HEK293 (cell line): ENCODE measurements at regions not wholly inside any gene's neighbourhood (a gene's known extent, or its start where the extent isn't known, plus 50 kb on each side); places are given as distances from the start of the nearest gene placed in this dataset.

Source experiments
- CTCF ChIA-PET: fragments of 350-600 bp; formaldehyde crosslinking; extraction: SDS; loops from one replicate; lab custom pipeline; 2021; ENCODE audit warnings: antibody characterized with exemption; lab: Yijun Ruan, JAX
- POLR2A ChIA-PET: fragments of 300-600 bp; formaldehyde crosslinking; extraction: SDS; loops from one replicate; lab custom pipeline; 2020; ENCODE audit warnings: antibody characterized with exemption, inconsistent platforms; lab: Yijun Ruan, JAX
- H3K27ac ChIP-seq: fragments of 200-500 bp; sonication (Bioruptor generic); 2 replicates; pipeline ENCODE4 v1.5.1; 2014; ENCODE audit warnings: low read depth, low read length, control low read depth, inconsistent platforms; ENCODE audit errors: extremely low read depth
- H3K36me3 ChIP-seq, 2 experiments: fragments of 200-500 bp in 1 of 2; sonication (Bioruptor generic) in 1 of 2; 1 replicate in 1 of 2; 2 replicates in 1 of 2; pipeline ENCODE4 v1.5.1; 2014 to 2017; ENCODE audit warnings: inconsistent platforms in 2 of 2, low read length in 2 of 2; ENCODE audit not compliant: control insufficient read depth in 2 of 2, insufficient read depth in 1 of 2
- H3K4me1 ChIP-seq: fragments of 200-500 bp; sonication (Bioruptor generic); 2 replicates; pipeline ENCODE4 v1.5.1; 2014; ENCODE audit warnings: mild to moderate bottlenecking, low read length, inconsistent platforms; ENCODE audit not compliant: control insufficient read depth, insufficient read depth
- H3K4me3 ChIP-seq: 2 replicates; pipeline ENCODE4 v1.5.1; 2011; ENCODE audit warnings: low read depth, mild to moderate bottlenecking, control low read depth, low read length, moderate library complexity
- H3K9me3 ChIP-seq: fragments of 200-500 bp; sonication (Bioruptor generic); 2 replicates; pipeline ENCODE4 v1.5.1; 2014; ENCODE audit warnings: low read depth, low read length, inconsistent platforms; ENCODE audit not compliant: control insufficient read depth, insufficient read depth
- HOXD13 ChIP-seq: sonication (generic); formaldehyde crosslinking; IDR thresholded peaks from 2 replicates; pipeline ENCODE4 v1.8.0; 2022; ENCODE audit warnings: missing genetic modification reagents, borderline replicate concordance
- ZFP3 ChIP-seq: fragments of 450-650 bp; formaldehyde crosslinking; IDR thresholded peaks from 2 replicates; pipeline ENCODE4 v1.5.1; 2016; ENCODE audit warnings: low read depth, missing biosample characterization, missing genetic modification characterization
- ZNF133 ChIP-seq: fragments of 450-650 bp; formaldehyde crosslinking; IDR thresholded peaks from 2 replicates; pipeline ENCODE4 v1.5.1; 2016; ENCODE audit warnings: missing biosample characterization, missing genetic modification characterization
- ZNF394 ChIP-seq: fragments of 450-650 bp; formaldehyde crosslinking; IDR thresholded peaks from 2 replicates; pipeline ENCODE4 v1.5.1; 2016; ENCODE audit warnings: missing biosample characterization, missing genetic modification characterization, mild to moderate bottlenecking, moderate library complexity, borderline replicate concordance
- ZNF76 ChIP-seq: fragments of 450-650 bp; formaldehyde crosslinking; IDR thresholded peaks from 2 replicates; pipeline ENCODE4; 2016; ENCODE audit warnings: low read depth, missing biosample characterization, missing genetic modification characterization, borderline replicate concordance
- ZNF768 ChIP-seq: fragments of 450-650 bp; formaldehyde crosslinking; IDR thresholded peaks from 2 replicates; pipeline ENCODE4 v1.5.1; 2018; ENCODE audit warnings: missing biosample characterization, mild to moderate bottlenecking, missing genetic modification characterization
- ZNF777 ChIP-seq: fragments of 450-650 bp; formaldehyde crosslinking; IDR thresholded peaks from 2 replicates; pipeline ENCODE4 v1.5.1; 2017; ENCODE audit warnings: missing biosample characterization, missing genetic modification characterization, borderline replicate concordance
- TF ChIP-seq, protein P1 (sequence below): fragments of 450-650 bp; formaldehyde crosslinking; IDR thresholded peaks from 2 replicates; pipeline ENCODE4 v1.5.1; 2016; ENCODE audit warnings: missing biosample characterization, missing genetic modification characterization
- TF ChIP-seq, protein P2 (sequence below): fragments of 450-650 bp; formaldehyde crosslinking; IDR thresholded peaks from 2 replicates; pipeline ENCODE4 v1.5.1; 2016; ENCODE audit warnings: missing biosample characterization, missing genetic modification characterization
- TF ChIP-seq, protein P3 (sequence below): fragments of 450-650 bp; formaldehyde crosslinking; optimal IDR thresholded peaks from 2 replicates; pipeline ENCODE3; 2016; ENCODE audit warnings: missing biosample characterization, mild to moderate bottlenecking, missing genetic modification characterization
- TF ChIP-seq, protein P4 (sequence below): fragments of 450-650 bp; formaldehyde crosslinking; IDR thresholded peaks from 2 replicates; pipeline ENCODE4 v1.5.1; 2016; ENCODE audit warnings: missing biosample characterization, missing genetic modification characterization
- TF ChIP-seq, protein P5 (sequence below): fragments of 450-650 bp; IDR thresholded peaks from 2 replicates; pipeline ENCODE4 v1.5.1; 2018; ENCODE audit warnings: missing biosample characterization, mild to moderate bottlenecking, missing genetic modification characterization
- TF ChIP-seq, protein P6 (sequence below): fragments of 450-650 bp; formaldehyde crosslinking; IDR thresholded peaks from 2 replicates; pipeline ENCODE4 v1.5.1; 2017; ENCODE audit warnings: missing biosample characterization, missing genetic modification characterization
- TF ChIP-seq, protein P7 (sequence below): fragments of 450-650 bp; formaldehyde crosslinking; IDR thresholded peaks from 2 replicates; pipeline ENCODE4 v1.5.1; 2017; ENCODE audit warnings: missing biosample characterization, missing genetic modification characterization
- TF ChIP-seq, protein P8 (sequence below): fragments of 450-650 bp; formaldehyde crosslinking; IDR thresholded peaks from 2 replicates; pipeline ENCODE4 v1.5.1; 2016; ENCODE audit warnings: missing biosample characterization, missing genetic modification characterization

DNA sequence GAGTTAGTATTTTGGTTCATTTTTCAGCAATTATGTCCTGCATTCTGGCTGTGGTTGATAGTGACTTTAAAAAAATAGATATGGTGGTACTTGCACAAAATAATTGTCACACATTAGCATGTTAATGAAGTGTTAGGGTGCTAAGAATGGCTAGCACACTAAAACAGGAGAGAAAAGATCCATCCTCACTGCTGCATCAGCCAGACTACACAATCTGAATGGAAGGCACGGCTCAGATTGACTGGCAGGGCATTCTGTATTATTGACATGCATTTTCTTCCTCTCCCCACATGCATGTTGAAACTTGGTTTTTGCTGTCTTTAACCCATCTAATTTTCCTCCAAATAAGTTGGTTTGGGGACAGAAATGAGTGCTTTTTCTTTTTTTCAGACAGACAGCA lies 306.3 kb downstream of the PRL start:
- no peaks in the 10 kb centered on the region for H3K9me3 ChIP-seq
- CTCF ChIA-PET: no interaction called here
- H3K27ac ChIP-seq: no peak overlapping the region
- POLR2A ChIA-PET: interaction anchor here (0.8 to 1.8 kb wide), 2 partner anchors 394 to 396 kb away, joined by 3 to 8 read pairs; partner anchors contain the start of gene SOX4
- no peaks in the 10 kb centered on the region for H3K36me3 ChIP-seq
- no peak overlapping the region for H3K4me3 ChIP-seq
- peaks cover 3% of the 10 kb centered on the region; the same call in 1 of the 2 replicates for H3K4me1 ChIP-seq
- TF ChIP-seq, protein P1, sequence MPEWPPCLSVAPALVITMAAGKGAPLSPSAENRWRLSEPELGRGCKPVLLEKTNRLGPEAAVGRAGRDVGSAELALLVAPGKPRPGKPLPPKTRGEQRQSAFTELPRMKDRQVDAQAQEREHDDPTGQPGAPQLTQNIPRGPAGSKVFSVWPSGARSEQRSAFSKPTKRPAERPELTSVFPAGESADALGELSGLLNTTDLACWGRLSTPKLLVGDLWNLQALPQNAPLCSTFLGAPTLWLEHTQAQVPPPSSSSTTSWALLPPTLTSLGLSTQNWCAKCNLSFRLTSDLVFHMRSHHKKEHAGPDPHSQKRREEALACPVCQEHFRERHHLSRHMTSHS (tag by site-specific recombination): no peak
- no peak for TF ChIP-seq ZFP3
- no peak for TF ChIP-seq HOXD13 (CRISPR knock-in tag)
- TF ChIP-seq ZNF76: no peak
- TF ChIP-seq, protein P2, sequence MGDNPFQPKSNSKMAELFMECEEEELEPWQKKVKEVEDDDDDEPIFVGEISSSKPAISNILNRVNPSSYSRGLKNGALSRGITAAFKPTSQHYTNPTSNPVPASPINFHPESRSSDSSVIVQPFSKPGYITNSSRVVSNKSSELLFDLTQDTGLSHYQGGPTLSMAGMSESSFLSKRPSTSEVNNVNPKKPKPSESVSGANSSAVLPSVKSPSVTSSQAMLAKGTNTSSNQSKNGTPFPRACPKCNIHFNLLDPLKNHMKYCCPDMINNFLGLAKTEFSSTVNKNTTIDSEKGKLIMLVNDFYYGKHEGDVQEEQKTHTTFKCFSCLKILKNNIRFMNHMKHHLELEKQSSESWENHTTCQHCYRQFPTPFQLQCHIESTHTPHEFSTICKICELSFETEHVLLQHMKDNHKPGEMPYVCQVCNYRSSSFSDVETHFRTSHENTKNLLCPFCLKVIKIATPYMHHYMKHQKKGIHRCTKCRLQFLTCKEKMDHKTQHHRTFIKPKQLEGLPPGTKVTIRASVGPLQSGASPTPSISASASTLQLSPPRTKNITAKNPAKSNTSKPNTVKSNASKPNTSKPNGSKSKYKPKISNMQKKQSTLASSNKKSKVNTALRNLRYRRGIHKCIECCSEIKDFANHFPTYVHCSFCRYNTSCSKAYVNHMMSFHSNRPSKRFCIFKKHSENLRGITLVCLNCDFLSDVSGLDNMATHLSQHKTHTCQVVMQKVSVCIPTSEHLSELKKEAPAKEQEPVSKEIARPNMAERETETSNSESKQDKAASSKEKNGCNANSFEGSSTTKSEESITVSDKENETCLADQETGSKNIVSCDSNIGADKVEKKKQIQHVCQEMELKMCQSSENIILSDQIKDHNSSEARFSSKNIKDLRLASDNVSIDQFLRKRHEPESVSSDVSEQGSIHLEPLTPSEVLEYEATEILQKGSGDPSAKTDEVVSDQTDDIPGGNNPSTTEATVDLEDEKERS (tag by site-specific recombination): no peak
- TF ChIP-seq, protein P3, sequence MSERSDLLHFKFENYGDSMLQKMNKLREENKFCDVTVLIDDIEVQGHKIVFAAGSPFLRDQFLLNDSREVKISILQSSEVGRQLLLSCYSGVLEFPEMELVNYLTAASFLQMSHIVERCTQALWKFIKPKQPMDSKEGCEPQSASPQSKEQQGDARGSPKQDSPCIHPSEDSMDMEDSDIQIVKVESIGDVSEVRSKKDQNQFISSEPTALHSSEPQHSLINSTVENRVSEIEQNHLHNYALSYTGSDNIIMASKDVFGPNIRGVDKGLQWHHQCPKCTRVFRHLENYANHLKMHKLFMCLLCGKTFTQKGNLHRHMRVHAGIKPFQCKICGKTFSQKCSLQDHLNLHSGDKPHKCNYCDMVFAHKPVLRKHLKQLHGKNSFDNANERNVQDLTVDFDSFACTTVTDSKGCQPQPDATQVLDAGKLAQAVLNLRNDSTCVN (tag by site-specific recombination): no peak
- TF ChIP-seq ZNF777 (tag by site-specific recombination): no peak
- TF ChIP-seq, protein P4, sequence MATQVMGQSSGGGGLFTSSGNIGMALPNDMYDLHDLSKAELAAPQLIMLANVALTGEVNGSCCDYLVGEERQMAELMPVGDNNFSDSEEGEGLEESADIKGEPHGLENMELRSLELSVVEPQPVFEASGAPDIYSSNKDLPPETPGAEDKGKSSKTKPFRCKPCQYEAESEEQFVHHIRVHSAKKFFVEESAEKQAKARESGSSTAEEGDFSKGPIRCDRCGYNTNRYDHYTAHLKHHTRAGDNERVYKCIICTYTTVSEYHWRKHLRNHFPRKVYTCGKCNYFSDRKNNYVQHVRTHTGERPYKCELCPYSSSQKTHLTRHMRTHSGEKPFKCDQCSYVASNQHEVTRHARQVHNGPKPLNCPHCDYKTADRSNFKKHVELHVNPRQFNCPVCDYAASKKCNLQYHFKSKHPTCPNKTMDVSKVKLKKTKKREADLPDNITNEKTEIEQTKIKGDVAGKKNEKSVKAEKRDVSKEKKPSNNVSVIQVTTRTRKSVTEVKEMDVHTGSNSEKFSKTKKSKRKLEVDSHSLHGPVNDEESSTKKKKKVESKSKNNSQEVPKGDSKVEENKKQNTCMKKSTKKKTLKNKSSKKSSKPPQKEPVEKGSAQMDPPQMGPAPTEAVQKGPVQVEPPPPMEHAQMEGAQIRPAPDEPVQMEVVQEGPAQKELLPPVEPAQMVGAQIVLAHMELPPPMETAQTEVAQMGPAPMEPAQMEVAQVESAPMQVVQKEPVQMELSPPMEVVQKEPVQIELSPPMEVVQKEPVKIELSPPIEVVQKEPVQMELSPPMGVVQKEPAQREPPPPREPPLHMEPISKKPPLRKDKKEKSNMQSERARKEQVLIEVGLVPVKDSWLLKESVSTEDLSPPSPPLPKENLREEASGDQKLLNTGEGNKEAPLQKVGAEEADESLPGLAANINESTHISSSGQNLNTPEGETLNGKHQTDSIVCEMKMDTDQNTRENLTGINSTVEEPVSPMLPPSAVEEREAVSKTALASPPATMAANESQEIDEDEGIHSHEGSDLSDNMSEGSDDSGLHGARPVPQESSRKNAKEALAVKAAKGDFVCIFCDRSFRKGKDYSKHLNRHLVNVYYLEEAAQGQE (tag by site-specific recombination): no peak
- TF ChIP-seq, protein P5, sequence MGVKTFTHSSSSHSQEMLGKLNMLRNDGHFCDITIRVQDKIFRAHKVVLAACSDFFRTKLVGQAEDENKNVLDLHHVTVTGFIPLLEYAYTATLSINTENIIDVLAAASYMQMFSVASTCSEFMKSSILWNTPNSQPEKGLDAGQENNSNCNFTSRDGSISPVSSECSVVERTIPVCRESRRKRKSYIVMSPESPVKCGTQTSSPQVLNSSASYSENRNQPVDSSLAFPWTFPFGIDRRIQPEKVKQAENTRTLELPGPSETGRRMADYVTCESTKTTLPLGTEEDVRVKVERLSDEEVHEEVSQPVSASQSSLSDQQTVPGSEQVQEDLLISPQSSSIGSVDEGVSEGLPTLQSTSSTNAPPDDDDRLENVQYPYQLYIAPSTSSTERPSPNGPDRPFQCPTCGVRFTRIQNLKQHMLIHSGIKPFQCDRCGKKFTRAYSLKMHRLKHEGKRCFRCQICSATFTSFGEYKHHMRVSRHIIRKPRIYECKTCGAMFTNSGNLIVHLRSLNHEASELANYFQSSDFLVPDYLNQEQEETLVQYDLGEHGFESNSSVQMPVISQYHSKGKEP (tag by site-specific recombination): no peak
- TF ChIP-seq ZNF394 (tag by site-specific recombination): no peak

DNA sequence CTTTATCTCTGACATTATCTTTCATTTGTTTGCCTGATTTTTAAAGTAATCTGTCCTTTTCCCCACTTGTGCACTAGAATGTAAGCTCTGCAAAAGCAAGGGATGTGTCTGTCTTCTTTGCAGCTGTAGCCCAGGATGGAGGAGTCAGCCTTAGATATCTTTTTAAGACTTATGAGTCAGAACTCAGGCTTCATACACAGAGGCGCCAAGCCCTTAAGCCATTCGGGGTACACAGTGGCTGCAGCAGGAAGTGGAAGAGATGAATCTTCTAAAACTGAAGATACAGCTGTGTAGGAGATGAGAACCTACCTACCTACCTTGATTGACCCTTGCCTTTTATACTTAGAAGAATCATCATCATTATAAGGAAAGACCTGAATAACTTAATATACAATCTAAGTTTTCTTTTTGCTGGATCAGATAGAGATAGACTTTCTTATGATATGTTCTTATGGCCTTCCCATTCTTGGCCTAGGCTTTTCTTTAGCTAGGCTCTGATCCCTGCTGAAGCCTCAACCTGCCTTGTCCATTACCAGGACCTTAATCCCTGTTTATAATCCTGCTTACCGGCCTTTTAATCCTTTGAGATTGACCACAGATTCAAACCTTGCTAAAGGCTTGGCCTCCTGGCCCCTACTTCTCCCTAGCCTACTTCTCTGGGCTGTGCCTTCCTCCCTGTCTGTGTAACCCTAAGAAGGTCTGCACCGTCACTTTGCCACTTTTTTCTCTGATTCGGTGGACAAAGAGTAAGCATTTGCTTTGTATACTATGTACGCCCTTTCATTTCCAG lies 304.5 kb downstream of the PRL start:
- ChIA-PET CTCF (interaction anchor here (0.5 to 1.2 kb wide), 5 partner anchors 10 to 239 kb away, joined by 3 to 4 read pairs (median 3); no protein-coding TSS in a partner anchor), POLR2A (interaction anchor here (1.8 kb wide), 1 partner anchor 398 kb away, joined by 8 read pairs; the partner anchor contains the start of gene SOX4)
- peaks cover 6% of the 10 kb centered on the region; the same call in 1 of the 2 replicates for H3K4me1 ChIP-seq
- no peaks in the 10 kb centered on the region for H3K9me3 ChIP-seq
- no peaks in the 10 kb centered on the region for H3K36me3 ChIP-seq
- no peak overlapping the region for H3K27ac ChIP-seq
- H3K4me3 ChIP-seq: no peak overlapping the region
- TF ChIP-seq, protein P6, sequence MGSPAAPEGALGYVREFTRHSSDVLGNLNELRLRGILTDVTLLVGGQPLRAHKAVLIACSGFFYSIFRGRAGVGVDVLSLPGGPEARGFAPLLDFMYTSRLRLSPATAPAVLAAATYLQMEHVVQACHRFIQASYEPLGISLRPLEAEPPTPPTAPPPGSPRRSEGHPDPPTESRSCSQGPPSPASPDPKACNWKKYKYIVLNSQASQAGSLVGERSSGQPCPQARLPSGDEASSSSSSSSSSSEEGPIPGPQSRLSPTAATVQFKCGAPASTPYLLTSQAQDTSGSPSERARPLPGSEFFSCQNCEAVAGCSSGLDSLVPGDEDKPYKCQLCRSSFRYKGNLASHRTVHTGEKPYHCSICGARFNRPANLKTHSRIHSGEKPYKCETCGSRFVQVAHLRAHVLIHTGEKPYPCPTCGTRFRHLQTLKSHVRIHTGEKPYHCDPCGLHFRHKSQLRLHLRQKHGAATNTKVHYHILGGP (tag by site-specific recombination): no peak
- TF ChIP-seq ZNF133 (tag by site-specific recombination) (no peak), ZNF394 (tag by site-specific recombination) (no peak), ZNF768 (tag by site-specific recombination) (no peak)
- TF ChIP-seq, protein P7, sequence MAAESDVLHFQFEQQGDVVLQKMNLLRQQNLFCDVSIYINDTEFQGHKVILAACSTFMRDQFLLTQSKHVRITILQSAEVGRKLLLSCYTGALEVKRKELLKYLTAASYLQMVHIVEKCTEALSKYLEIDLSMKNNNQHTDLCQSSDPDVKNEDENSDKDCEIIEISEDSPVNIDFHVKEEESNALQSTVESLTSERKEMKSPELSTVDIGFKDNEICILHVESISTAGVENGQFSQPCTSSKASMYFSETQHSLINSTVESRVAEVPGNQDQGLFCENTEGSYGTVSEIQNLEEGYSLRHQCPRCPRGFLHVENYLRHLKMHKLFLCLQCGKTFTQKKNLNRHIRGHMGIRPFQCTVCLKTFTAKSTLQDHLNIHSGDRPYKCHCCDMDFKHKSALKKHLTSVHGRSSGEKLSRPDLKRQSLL (tag by site-specific recombination): no peak
- TF ChIP-seq, protein P8, sequence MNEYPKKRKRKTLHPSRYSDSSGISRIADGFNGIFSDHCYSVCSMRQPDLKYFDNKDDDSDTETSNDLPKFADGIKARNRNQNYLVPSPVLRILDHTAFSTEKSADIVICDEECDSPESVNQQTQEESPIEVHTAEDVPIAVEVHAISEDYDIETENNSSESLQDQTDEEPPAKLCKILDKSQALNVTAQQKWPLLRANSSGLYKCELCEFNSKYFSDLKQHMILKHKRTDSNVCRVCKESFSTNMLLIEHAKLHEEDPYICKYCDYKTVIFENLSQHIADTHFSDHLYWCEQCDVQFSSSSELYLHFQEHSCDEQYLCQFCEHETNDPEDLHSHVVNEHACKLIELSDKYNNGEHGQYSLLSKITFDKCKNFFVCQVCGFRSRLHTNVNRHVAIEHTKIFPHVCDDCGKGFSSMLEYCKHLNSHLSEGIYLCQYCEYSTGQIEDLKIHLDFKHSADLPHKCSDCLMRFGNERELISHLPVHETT (tag by site-specific recombination): no peak
